ENCODE measurements at regions not wholly inside any gene's neighbourhood (a gene's known extent, or its start where the extent isn't known, plus 50 kb on each side); places are given as distances from the start of the nearest gene placed in this dataset.
"Not testable (repeated sequence)": the region's sequence is repeated elsewhere in the genome, so short reads cannot be mapped to it uniquely, and the experiment has no call there.

DNA sequence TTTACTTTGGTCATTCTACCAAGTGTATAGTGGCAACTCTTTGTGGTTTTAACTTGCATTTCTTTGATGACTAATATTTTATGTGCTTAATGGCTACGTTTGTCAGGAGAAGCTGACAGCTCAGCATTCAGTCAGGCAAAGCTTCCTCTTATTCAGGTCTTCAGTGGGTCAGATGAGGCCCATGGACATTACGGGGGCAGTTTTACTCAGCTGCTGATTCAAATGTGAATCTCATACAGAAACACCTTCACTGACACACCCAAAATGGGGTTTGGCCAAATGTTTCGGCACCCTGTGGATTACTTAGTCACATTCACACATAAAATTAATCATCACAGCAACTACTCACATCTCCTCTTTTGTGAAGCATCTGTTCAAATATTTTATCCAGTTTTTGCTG, 104.9 kb upstream of the PLD5 start:
- DNase-seq (ENCODE audit: low read depth in 2 of 2) = no peak

- no peak for DNase-seq (ENCODE audit: low read depth in 2 of 2)
Observed at GRCh38 chr1:242623756-242624155, 99.3 kb upstream of the PLD5 start.

- no peak for DNase-seq (ENCODE audit: low read depth in 2 of 2)
Observed at GRCh38 chr1:242623119-242623518, 98.6 kb upstream of the PLD5 start.

DNA sequence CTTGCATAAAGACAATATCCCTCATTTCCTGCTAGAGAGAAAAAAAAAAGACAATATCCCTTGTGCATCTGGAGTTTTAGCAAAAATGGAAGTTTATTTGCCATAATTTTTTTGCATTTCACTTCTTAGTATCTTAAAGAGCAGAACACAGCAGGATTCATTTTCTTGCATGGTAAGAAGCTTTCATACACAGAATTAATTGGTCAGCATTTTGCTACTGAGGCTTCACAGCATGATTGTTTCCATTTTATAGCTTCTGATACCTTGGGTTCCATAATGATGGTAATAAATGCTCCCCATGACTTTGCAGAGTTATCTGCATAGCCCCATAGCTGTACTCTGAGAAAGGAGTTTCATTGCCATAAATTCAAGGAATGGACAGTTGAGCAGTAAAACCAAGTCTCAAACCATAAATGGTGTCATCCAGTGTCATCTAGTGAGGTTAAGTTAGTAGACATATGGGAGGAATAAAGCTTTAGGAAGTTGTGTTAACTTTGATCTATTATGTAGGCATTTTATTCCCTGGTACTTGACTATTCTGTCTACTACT, 88.8 kb upstream of the PLD5 start:
- no peak for DNase-seq (ENCODE audit: low read depth in 2 of 2)

GRCh38 chr1:242610209-242610608, 85.7 kb upstream of the PLD5 start:
- DNase-seq (ENCODE audit: low read depth in 2 of 2) = no peak

GRCh38 chr1:242605521-242605920, 81.0 kb upstream of the PLD5 start:
- DNase-seq (ENCODE audit: low read depth in 2 of 2) = no peak

GRCh38 chr1:242602001-242602400, 77.5 kb upstream of the PLD5 start:
- DNase-seq (ENCODE audit: low read depth in 2 of 2) = no peak

GRCh38 chr1:242593756-242594155, 69.3 kb upstream of the PLD5 start:
- not testable (repeated sequence) for DNase-seq (ENCODE audit: low read depth in 2 of 2)

DNA sequence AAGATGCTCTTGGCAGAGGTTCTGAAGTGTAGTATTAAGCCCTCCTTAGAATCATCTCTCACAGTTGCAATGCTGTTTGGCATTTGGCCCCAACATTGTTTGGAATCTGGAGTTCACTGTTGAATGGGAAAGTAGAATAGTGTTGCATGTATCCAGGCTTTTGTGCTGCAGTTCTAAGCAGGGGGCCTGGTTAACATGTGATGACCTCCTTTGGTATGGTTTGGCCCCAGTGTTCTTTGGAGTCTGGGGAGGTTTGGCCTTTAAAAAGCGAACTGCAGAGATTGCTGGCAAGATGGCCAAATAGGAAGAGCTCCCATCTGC, 61.8 kb upstream of the PLD5 start:
- no peak for DNase-seq (ENCODE audit: low read depth in 2 of 2)

GRCh38 chr1:242585616-242586359, 61.3 kb upstream of the PLD5 start:
- no peak for DNase-seq (ENCODE audit: low read depth in 2 of 2)

DNA sequence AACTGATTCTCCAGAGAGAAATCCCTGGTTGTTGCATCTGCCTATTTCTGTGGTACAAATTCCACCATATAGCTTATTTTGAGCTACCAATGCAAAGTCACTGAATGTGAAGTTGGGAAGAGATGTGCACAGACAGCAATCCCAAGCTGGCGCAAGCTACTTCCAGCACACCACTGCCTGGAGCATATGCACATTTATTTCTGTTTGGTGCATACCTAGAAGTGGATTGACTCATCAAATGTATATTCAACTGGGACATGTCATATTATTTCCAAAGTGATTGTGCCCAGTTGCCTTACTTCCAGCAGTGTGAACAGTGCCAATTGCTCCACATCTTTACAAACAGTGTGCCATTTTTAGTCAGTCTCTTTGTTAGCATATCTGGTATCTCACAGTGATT, 58.2 kb upstream of the PLD5 start:
- no peak for DNase-seq (ENCODE audit: low read depth in 2 of 2)

DNA sequence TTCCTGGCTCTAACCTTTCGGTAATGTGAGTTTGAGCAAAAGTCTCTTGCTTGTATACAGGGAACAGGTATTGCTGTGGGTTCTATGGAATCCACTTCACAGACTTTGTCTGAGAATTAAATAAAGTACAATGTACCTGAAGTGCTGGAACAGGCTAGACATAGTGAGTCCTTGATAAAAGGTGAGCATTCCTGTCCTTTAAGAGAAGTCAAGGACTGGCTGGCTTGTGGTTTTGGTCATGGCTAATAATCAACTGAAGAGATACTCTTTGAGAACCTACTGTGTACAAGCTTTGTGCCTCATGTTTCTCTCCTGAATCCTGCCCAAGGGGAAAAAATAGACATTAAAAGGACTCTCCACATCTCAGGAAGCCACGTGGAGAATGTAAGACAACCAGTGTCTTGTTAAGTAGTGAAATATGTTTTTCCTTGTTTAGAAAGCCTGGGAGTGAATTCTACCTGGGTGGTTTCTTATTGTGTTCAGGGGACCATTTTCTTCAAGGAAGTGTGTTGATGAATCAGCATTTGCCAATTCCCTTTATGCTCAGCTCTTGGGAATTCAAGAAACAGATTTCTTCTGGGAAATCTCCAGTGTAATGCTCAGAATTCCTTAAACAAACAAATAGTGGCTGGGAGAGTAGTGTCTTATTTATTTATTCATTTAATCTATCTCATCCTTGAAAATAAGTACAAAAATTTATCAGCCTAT, 55.2 kb upstream of the PLD5 start:
- DNase-seq (ENCODE audit: low read depth in 2 of 2) = no peak
